T follicular helper cell (primary cell): ENCODE measurements at regions not wholly inside any gene's neighbourhood (a gene's known extent, or its start where the extent isn't known, plus 50 kb on each side); places are given as distances from the start of the nearest gene placed in this dataset.

Experiments used
- DNase-seq: peaks from one replicate; pipeline ENCODE4 v3.0.0-alpha.2; 2020; ENCODE audit warnings: low read depth

- no peak for DNase-seq
These were observed 136.2 kb downstream of the TEX29 start for GRCh38 chr13:111456452-111457230.

DNA sequence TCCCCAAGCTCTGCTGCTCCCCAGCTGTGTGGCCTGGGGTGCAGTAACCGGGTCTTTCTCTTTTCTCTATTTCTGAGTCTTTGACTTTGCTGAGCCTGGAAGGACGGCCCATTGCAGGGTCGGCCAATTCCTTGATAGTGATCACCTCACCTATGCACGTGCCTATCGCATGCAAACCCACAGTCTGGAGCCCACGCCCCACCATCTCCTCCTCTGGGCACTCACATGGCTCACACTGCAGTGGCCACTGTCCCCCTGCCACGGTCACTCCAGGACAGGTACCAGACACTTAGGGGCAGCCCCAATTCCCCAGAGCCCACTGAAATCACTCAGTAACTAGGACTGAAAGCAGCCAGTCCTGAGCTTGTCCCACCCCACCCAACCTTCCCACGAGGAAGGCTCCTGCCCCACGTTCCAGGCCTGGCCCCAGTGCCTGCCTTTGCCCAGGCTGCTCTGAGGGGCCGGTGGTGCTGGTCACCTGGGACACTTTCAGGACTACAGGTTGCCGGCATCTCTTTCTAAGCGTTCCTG is 137.6 kb downstream of the TEX29 start:
- no peak for DNase-seq

GRCh38 chr13:111458739-111459138 is 138.3 kb downstream of the TEX29 start:
- DNase-seq: no peak

GRCh38 chr13:111459803-111460547 is 139.5 kb downstream of the TEX29 start:
- DNase-seq: no peak

- no peak for DNase-seq
These were observed 140.4 kb downstream of the TEX29 start for GRCh38 chr13:111460548-111461444.

GRCh38 chr13:111461445-111462149 is 141.2 kb downstream of the TEX29 start:
- DNase-seq: no peak

DNA sequence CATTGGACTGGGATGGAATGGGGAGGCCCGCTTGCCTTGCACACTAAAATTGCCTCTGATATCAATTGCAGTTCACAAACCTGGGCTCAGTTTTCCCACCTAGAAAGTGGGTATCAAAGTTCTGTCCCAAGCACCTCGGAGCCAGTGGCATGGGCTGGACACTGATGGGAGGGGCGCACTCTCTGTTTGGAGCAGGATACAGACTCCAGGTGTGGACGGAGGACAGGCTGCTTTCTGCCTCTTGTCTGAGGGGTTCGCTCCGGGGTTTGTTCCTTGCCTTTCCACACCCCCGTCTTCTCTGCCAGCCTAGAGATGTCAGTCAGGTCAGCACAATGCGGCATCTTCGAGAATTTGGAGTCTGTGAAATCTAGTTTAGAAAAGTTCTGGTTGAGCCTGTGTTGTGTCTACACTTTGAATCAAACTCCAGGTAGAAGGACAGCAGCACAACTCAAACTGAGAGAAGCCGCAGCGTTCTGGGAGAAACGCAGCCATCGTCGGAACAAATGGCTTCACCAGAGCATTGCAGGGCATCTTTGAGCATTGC is 141.9 kb downstream of the TEX29 start:
- DNase-seq: no peak

- no peak for DNase-seq
These were observed 142.5 kb downstream of the TEX29 start for GRCh38 chr13:111462944-111463343.

- DNase-seq: no peak
These were observed 146.9 kb downstream of the TEX29 start for GRCh38 chr13:111467111-111467890.

DNA sequence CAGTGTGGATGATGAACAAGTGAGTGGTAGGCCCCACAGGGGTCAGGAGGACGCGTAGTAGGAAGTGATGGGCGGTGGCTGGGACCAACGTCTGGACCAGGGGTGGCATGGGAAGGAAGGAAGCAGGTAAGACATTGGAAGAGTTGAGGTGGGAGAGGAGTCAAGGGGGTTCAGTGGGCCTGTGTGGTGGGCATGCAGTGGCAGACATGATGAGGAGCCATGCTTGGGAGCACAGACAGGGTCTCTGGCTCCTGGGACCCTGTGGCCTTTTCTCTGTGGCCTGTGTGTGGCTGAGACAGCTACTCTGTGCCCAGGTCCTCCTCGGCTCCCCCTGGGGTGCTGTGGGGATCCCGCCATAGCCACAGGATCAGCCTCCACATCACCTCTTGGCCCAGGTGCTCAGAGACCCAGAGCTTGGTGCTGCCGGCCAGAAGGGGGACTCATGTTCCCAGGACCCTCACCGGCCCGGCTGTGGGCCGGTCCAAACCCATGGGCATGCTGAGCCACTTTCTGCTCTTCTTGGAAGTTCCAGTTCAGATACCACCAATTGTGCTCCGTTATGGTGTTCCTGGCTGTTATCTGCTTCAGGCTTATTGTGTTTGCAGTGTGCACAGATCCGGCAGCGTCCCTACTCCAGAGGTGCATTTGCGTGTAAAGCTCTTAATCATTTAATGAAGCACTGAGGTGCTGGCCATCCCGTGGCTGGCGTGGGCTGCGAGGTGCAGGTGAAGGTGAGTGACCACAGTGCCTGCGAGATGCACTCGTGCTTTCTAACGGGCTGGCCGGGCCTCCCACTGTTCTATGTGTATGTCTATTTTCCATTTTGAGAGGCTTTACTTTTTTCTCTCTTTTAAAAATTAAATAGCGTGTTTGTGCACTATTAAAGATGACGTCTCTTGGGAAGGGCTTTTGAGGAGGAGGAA is 147.9 kb downstream of the TEX29 start:
- no peak for DNase-seq

DNA sequence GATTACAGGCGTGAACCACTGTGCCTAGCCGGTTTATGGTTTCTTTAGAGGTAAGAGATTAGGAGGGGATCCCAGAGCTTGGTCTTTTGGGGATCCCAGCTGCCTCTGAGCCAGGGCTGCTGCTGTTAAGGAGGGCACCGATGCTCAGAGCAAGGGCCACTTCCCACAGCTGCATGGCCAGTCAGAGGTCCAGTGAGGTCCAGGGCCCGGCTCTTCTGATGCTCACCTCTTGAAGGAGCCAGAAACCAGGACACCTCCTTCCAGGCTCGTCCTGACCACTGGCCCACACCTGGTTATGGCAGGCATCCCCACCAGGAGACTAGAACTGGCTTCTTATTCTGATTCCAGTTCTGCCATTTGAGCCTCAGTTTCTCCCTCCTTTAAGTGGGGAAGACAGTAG is 149.0 kb downstream of the TEX29 start:
- no peak for DNase-seq

GRCh38 chr13:111469916-111470506 is 149.6 kb downstream of the TEX29 start:
- DNase-seq: no peak

GRCh38 chr13:111470933-111471332 is 150.5 kb downstream of the TEX29 start:
- DNase-seq: no peak

DNA sequence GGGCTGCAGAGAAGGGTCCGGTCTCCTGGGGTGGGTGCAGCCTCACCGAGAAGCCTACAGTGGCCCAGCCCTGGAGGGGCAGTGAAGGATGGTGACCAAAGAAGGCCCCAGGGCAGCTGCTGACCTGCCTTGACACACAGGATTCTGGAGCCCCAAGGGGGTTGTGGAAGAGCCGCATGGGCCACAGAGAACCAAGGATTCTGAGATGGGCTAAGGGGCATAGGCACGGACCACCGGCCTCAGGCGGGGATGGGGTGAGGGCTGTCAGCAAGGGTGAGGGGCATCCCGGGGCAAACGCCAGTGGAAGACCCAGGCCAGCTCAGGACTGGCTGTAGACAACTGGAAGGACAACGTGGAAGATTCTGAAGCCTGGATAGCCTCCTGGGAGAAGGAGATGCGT is 151.6 kb downstream of the TEX29 start:
- no peak for DNase-seq

- DNase-seq: no peak
These were observed 152.4 kb downstream of the TEX29 start for GRCh38 chr13:111472559-111473460.

GRCh38 chr13:111474136-111475002 is 153.9 kb downstream of the TEX29 start:
- no peak for DNase-seq

DNA sequence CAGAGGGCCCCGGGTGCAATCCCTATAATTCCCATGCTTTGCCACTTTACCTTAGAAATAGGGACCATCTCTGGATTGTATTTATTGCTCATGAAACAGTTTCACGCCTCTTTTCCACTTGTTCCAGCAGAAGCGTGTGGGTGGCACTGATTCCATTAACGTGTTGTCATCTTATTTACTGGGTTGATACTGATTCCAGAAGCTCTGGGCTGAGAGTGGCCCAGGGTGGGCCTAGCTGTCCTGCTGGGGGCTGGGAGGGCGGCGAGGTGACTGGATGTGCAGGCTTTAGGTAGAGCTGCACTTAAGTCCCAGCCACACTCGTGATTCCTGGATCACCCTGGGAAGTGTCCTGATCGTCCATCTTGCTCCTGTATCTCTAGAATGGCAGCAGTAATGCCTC is 155.0 kb downstream of the TEX29 start:
- DNase-seq: no peak
